ENCODE measurements at regions not wholly inside any gene's neighbourhood (a gene's known extent, or its start where the extent isn't known, plus 50 kb on each side); places are given as distances from the start of the nearest gene placed in this dataset.

- TF ChIP-seq, protein P1, sequence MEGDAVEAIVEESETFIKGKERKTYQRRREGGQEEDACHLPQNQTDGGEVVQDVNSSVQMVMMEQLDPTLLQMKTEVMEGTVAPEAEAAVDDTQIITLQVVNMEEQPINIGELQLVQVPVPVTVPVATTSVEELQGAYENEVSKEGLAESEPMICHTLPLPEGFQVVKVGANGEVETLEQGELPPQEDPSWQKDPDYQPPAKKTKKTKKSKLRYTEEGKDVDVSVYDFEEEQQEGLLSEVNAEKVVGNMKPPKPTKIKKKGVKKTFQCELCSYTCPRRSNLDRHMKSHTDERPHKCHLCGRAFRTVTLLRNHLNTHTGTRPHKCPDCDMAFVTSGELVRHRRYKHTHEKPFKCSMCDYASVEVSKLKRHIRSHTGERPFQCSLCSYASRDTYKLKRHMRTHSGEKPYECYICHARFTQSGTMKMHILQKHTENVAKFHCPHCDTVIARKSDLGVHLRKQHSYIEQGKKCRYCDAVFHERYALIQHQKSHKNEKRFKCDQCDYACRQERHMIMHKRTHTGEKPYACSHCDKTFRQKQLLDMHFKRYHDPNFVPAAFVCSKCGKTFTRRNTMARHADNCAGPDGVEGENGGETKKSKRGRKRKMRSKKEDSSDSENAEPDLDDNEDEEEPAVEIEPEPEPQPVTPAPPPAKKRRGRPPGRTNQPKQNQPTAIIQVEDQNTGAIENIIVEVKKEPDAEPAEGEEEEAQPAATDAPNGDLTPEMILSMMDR (IDR thresholded peaks at IDR 0.05) = no peak
- TF ChIP-seq ERG (CRISPR knock-in tag; IDR thresholded peaks at IDR 0.05) = no peak
Observed at GRCh38 chr1:70552662-70553566, 141.8 kb downstream of the CTH start.

Measured in WTC11 (cell line).